HepG2 (cell line): ENCODE measurements at regions not wholly inside any gene's neighbourhood (a gene's known extent, or its start where the extent isn't known, plus 50 kb on each side); places are given as distances from the start of the nearest gene placed in this dataset.

Experiments
- ATAC-seq: fragments of 200-7000 bp; cut with Tn5 transposase; 3 replicates; pipeline ENCODE4 v1.9.1; 2020; ENCODE audit warnings: mild to moderate bottlenecking, moderate library complexity
- BruUV-seq: library from RNA; stranded (reverse); fragments of 400-500 nt; replicated peaks from 2 replicates; lab custom pipeline; 2021; lab: Mats Ljungman, UMichigan
- CTCF ChIA-PET: fragments of 300-600 bp; formaldehyde crosslinking; extraction: SDS; loops from one replicate; lab custom pipeline; 2021; ENCODE audit warnings: low total read pairs, inconsistent platforms, low intra/inter-chr PET ratio; lab: Yijun Ruan, JAX
- POLR2A ChIA-PET: fragments of 350-600 bp; sonication (Branson Sonifier 250); formaldehyde crosslinking; loops from one replicate; lab custom pipeline; 2020; ENCODE audit warnings: antibody characterized with exemption, inconsistent platforms; lab: Yijun Ruan, JAX
- DNase-seq: peaks from one replicate; pipeline ENCODE4 v3.0.0-alpha.2; 2015; ENCODE audit warnings: low spot score
- FAIRE-seq: peaks from 3 replicates; lab custom pipeline; 2011; peaks lifted over from hg19 to GRCh38; lab: Jason Lieb, UNC
- H2AFZ ChIP-seq: one replicate; pipeline ENCODE4 v1.6.1; 2011; ENCODE audit warnings: low read length, inconsistent platforms
- H3K27ac ChIP-seq: fragments of 300-600 bp; 3 replicates; pipeline ENCODE4 v1.8.0; 2011; ENCODE audit warnings: mixed run types, mild to moderate bottlenecking, mixed read lengths, low read length, inconsistent platforms; ENCODE audit not compliant: insufficient read depth; ENCODE audit errors: extremely low read length
- H3K27me3 ChIP-seq, 2 experiments: fragments of 200-600 bp in 1 of 2; 2 replicates in 1 of 2; 3 replicates in 1 of 2; pipeline versions ENCODE4 v1.6.0 to v1.8.0; 2011; ENCODE audit warnings: low read length in 2 of 2, mild to moderate bottlenecking in 2 of 2, moderate library complexity in 2 of 2, inconsistent platforms in 1 of 2; ENCODE audit not compliant: insufficient read depth in 2 of 2, control insufficient read depth in 1 of 2
- H3K36me3 ChIP-seq, 2 experiments: fragments of 200-600 bp in 1 of 2; replicated peaks in 1 of 2; 2 replicates in 1 of 2; 3 replicates in 1 of 2; pipeline versions ENCODE4 v1.5.1 to v1.8.0; 2011; ENCODE audit warnings: low read length in 2 of 2, inconsistent platforms in 1 of 2; ENCODE audit not compliant: insufficient read depth in 2 of 2, control insufficient read depth in 1 of 2
- H3K4me1 ChIP-seq: 2 replicates; pipeline ENCODE4 v1.5.1; 2012; ENCODE audit warnings: low read length, inconsistent platforms; ENCODE audit not compliant: insufficient read depth
- H3K4me2 ChIP-seq: 2 replicates; pipeline ENCODE4 v1.6.0; 2011; ENCODE audit warnings: low read depth, low read length, inconsistent platforms
- H3K4me3 ChIP-seq, 3 experiments: fragments of 200-600 bp in 1 of 3; sonication (generic), shearing (Covaris generic) in 1 of 3; replicated peaks in 1 of 3; 2 replicates each; pipeline ENCODE4 v1.5.1; 2011 to 2016; ENCODE audit warnings: low read length in 3 of 3, inconsistent platforms in 2 of 3, low read depth in 2 of 3, mild to moderate bottlenecking in 2 of 3, control low read depth in 1 of 3, mixed read lengths in 1 of 3; ENCODE audit not compliant: insufficient read depth in 1 of 3
- H3K79me2 ChIP-seq: one replicate; pipeline ENCODE4 v1.6.1; 2011; ENCODE audit warnings: low read length, inconsistent platforms; ENCODE audit not compliant: insufficient read depth
- H3K9ac ChIP-seq: 2 replicates; pipeline ENCODE4 v1.6.0; 2011; ENCODE audit warnings: mild to moderate bottlenecking, low read depth, low read length, inconsistent platforms; ENCODE audit not compliant: insufficient read depth
- H3K9me3 ChIP-seq: 2 replicates; pipeline ENCODE4 v1.5.1; 2012; ENCODE audit warnings: mild to moderate bottlenecking, low read length
- H4K20me1 ChIP-seq: 2 replicates; pipeline ENCODE4 v1.6.0; 2011; ENCODE audit warnings: inconsistent platforms, mild to moderate bottlenecking, low read length, moderate library complexity; ENCODE audit not compliant: insufficient read depth
- ELF4 ChIP-seq: sonication (generic); formaldehyde crosslinking; IDR thresholded peaks from 2 replicates; pipeline ENCODE4 v1.5.0; 2020; ENCODE audit warnings: missing genetic modification reagents, mild to moderate bottlenecking, moderate library complexity, borderline replicate concordance
- KDM2A ChIP-seq: sonication (generic); formaldehyde crosslinking; IDR thresholded peaks from 2 replicates; pipeline ENCODE4 v1.4.0; 2020; ENCODE audit warnings: low read depth, missing genetic modification reagents, borderline replicate concordance
- MAFF ChIP-seq: IDR thresholded peaks from 2 replicates; pipeline ENCODE4 v1.6.1; 2011; ENCODE audit warnings: low read depth, low read length, improper control_type of control experiment
- MAFK ChIP-seq, 2 experiments: IDR thresholded peaks in 1 of 2; conservative IDR thresholded peaks in 1 of 2; 2 replicates each; pipeline ENCODE4 v1.6.1; 2011; ENCODE audit warnings: improper control_type of control experiment in 2 of 2, low read length in 2 of 2
- WGBS: methylation state at CpG from one replicate; pipeline ENCODE4 v1.1.6; 2017; ENCODE audit warnings: low lambda C conversion rate; 5-methylcytosine and 5-hydroxymethylcytosine counted together
- in situ Hi-C: cut with HindIII; loops from 2 replicates; pipeline ENCODE4 v1.10.0; 2017; ENCODE audit warnings: low pct_unique_long_range_greater_than_20kb; ENCODE audit not compliant: extremely low pct_ligation_motif_present
- intact Hi-C: fragments of 100-400 bp; cut with micrococcal nuclease; formaldehyde crosslinking; loops from one replicate; pipeline ENCODE4 v1.10.0; 2022; ENCODE audit not compliant: unreplicated experiment
- TF ChIP-seq, protein P1 (sequence below): sonication (generic); formaldehyde crosslinking; conservative IDR thresholded peaks from 2 replicates; pipeline ENCODE4 v1.4.0; 2020; ENCODE audit warnings: missing genetic modification reagents

DNA sequence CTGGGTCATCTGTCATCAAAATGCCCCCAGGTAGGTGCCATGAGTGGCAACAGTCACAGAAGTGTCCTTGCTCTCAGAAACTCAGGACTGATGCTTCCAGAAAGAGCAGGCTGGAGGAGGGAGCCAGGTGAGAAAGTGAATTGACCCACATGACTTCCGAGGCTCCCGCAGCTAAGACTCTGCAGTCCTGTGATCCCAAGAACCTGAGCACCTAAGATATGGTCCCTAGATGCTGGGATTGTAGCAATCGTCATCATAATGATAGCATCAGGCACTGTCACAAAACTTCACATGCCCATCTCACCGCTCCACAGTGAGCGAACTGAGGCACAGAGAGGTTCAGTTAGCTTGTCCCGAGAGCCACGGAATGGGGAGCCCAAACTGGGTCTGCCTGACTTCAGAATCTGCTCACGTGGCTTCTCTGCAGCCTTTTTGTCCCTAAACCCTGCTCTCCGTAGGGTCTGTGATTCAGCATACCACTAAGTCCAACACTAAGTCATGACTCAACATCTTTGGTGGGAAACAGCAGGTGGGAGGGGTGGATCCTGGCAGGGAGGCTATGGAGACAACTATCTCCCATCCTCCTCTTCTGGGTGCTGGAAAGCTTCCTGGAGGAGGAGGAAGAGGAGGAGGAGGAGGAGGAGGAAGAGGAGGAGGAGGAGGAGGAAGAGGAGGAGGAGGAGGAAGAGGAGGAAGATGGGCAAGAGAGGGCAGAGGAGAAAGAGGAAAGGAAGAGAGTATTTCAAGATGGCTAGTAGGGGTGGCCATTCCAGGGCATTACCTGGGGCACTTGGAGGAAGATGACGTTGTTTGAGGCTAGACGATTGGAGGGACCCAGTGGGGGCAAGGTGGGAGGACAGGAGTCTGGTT is 55.5 kb upstream of the DLX4 start:
- FAIRE-seq: no peak
- no TSS peak for BruUV-seq
- H3K4me2 ChIP-seq: no peak overlapping the region
- TF ChIP-seq ELF4 (CRISPR knock-in tag) (no peak), MAFK (conservative IDR thresholded peaks at IDR 0.05 in 1 of 2, IDR thresholded peaks at IDR 0.05 in 1 of 2; ENCODE audit: low read length in 2 of 2) (0 out of 4 replicates have a peak, but pooled peaks have one; percentile 10), MAFF (0 out of 2 replicates have a peak, but pooled peaks have one; percentile 9), KDM2A (no peak)
- TF ChIP-seq, protein P1, sequence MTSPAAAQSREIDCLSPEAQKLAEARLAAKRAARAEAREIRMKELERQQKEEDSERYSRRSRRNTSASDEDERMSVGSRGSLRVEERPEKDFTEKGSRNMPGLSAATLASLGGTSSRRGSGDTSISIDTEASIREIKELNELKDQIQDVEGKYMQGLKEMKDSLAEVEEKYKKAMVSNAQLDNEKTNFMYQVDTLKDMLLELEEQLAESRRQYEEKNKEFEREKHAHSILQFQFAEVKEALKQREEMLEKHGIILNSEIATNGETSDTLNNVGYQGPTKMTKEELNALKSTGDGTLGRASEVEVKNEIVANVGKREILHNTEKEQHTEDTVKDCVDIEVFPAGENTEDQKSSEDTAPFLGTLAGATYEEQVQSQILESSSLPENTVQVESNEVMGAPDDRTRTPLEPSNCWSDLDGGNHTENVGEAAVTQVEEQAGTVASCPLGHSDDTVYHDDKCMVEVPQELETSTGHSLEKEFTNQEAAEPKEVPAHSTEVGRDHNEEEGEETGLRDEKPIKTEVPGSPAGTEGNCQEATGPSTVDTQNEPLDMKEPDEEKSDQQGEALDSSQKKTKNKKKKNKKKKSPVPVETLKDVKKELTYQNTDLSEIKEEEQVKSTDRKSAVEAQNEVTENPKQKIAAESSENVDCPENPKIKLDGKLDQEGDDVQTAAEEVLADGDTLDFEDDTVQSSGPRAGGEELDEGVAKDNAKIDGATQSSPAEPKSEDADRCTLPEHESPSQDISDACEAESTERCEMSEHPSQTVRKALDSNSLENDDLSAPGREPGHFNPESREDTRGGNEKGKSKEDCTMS (CRISPR knock-in tag): no peak
- ATAC-seq: no peak
- DNase-seq: no peak
- H3K4me1 ChIP-seq: no peaks in the 10 kb centered on the region
- 39% methylated on average over 11 of the region's 11 CpGs for WGBS
- POLR2A ChIA-PET: no interaction called here
- no peak overlapping the region for H3K9ac ChIP-seq
- H2AFZ ChIP-seq: no peak overlapping the region
- no peaks in the 10 kb centered on the region for H3K36me3 ChIP-seq
- in situ Hi-C loops: no loop called here
- CTCF ChIA-PET: no interaction called here
- intact Hi-C loops: no loop called here
- H4K20me1 ChIP-seq: no peaks in the 10 kb centered on the region
- no peaks in the 10 kb centered on the region for H3K9me3 ChIP-seq
- H3K4me3 ChIP-seq: no peak overlapping the region
- H3K79me2 ChIP-seq: no peaks in the 10 kb centered on the region
- no peak overlapping the region for H3K27ac ChIP-seq
- peaks cover 9 to 86% of the 10 kb centered on the region in 2 experiments; a peak in 4 of 5 replicates for H3K27me3 ChIP-seq
